HG03469 (cell line): ENCODE measurements at regions not wholly inside any gene's neighbourhood (a gene's known extent, or its start where the extent isn't known, plus 50 kb on each side); places are given as distances from the start of the nearest gene placed in this dataset.

Experiments used
- ATAC-seq: cut with Tn5 transposase; IDR thresholded peaks from one replicate; pipeline ENCODE4 v1.9.1; 2021; ENCODE audit warnings: mild to moderate bottlenecking, moderate library complexity, moderate number of reproducible peaks; ENCODE audit not compliant: unreplicated experiment

DNA sequence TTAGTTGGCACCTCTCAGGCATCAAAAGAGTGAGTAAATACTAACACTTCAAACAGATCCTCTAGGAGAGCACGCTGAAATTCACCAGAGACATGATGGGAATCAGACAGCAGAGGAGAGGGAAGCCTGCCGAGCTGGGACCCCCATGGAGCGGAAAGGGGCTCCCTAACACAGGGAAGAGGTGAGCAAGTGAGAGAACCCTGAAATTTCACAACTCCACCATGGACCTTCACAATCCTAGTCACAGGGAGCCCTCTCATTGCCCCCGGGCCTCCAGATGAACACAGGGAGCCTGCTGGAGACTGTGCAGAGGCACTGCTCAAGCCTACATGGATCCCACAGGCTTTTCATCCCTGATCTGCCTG lies 59.2 kb upstream of the ANTXRL start:
- no peak for ATAC-seq

DNA sequence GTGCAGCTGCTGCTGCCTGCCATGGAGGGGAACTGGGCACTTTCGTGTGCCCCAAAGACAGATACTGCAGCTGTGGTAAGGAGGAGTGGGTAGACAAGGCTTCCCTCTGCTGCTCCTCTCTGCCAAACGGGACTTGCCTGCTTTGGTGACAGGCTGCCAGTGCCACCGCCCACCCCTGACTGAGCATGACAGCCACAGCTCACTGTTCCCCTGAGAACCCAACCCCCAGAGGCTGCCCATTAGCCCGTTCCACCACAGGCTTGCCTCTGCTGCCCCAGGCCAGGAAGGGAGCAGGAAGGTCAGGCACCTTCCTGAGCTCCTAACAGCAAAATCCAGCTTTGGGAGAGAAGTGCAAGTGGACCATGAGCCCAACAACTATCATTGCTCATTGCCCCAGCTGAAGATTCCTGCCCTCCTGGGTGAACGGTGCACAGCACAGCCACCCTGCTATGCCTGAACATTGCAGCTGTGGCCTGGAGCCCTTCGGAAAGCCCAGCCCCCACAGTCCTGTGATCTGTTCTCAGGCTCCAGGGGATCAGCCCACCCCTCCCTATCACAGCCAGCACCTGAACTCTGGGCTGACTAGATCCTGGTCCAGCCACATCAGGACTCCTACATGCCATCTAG lies 58.7 kb upstream of the ANTXRL start:
- no peak for ATAC-seq

- no peak for ATAC-seq
Measured at GRCh38 chr10:46228563-46229071, 58.2 kb upstream of the ANTXRL start.

DNA sequence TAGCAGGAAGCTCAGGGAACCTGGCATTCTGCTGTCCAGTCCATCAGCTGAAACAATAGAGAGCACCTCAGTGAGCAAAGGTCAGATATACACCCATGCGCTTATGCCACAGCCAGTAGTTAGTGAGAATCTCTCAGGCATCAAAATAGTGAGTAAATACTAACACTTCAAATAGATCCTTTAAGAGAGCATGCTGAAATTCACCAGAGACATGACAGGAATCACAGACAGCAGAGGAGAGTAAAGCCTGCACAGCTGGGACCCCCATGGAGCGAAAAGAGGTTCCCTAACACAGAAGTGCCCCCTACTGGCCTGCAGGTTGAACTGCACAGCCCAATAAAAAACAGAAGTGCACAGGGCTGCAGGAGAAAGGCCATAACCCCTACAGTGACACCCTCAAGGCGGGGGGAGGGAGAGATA lies 57.6 kb upstream of the ANTXRL start:
- no peak for ATAC-seq

GRCh38 chr10:46230615-46231014 lies 56.2 kb upstream of the ANTXRL start:
- ATAC-seq = no peak

- ATAC-seq = no peak
Measured at GRCh38 chr10:46231087-46231486, 55.7 kb upstream of the ANTXRL start.

- ATAC-seq = no peak
Measured at GRCh38 chr10:46232084-46232483, 54.7 kb upstream of the ANTXRL start.

DNA sequence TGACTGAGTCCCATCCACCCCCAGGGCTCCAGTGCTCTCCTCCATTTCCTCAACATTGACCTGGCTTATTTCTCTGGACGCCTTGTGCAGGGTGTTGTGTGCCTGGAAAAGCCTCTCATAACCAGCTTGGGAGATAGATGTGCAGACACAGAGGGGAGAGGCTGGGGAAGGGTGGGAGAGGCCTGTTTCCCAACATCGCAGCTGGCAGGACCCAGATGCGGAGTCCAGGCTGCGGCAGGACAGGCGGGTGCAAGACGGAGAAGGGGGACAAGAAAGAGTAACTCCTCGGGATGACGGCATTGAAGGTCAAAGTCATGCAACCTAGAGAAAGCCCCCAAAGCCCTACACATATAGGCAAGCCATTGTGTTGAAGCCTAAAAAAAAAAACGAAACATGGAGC lies 54.1 kb upstream of the ANTXRL start:
- no peak for ATAC-seq

GRCh38 chr10:46233181-46233580 lies 53.6 kb upstream of the ANTXRL start:
- ATAC-seq = no peak

- ATAC-seq = no peak
Measured at GRCh38 chr10:46234026-46234425, 52.8 kb upstream of the ANTXRL start.

DNA sequence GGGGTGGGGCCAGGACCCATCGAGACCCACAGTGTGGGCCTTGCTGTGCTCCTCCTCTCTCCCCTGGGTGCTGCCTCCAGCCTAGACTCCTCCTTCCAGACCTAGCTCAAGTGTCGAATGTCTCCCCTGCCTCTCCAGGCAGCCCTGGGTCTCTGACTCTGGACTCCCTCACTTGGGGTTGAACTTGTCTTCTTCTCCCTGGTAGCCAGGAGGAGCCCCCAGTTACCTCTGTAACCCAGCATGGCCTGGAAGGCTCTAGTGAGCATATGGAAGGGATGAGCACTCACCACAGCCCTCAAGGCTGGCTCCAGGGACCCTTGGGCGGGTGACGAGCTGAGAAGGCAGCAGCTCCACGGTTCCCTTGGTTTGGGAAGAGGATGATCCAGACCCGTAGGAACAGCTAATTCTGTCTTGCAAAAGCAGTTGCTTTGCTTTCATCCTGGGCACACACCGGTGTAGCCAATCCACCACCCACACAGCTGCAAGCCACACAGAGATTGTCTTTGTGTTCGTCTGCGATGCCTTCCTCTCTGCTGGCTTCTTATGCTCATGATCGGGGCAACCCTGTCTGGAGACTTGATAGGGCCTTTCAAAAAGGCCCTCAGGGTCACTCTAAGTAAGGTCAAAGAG lies 52.3 kb upstream of the ANTXRL start:
- ATAC-seq = no peak

DNA sequence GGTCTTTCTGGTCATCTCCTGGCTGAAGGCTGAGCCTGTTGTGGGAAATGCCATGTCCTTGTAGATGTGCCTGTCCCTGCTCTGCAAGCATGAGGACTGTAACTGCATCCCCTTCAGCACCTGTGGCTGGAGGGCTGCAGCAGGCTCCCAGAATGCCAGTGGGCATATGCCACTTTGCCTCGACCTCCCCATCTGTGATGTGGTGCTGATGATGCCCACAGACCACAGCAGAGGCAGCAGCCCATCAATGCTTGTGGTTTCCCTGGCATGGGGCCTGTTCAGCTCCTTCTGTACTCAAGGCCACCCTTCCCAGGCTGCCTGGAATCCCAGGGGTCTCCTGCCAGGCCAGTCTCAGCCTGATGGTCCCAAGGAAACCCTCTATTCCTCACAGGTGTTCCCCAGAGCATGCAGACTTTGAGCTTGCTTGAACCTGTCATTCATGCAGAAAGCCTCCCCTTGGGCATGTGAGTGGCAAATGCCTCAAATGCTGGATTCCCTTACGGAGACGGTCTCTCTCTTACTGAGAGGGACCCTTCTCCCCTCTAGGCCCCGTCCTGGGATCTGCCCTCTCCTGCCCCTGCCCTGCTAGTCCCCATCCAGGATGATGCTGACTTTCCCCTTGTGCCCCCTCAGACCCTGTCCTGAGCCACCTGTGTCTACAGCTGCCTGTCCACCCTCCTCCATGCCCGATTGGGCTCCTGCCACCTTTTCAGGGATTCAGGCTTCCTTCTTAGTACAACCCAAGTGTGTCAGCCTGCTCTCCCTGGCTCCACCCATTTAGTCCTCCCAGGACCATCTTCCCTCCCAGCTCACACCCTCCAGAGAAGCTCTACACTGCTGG lies 50.9 kb upstream of the ANTXRL start:
- ATAC-seq = no peak

DNA sequence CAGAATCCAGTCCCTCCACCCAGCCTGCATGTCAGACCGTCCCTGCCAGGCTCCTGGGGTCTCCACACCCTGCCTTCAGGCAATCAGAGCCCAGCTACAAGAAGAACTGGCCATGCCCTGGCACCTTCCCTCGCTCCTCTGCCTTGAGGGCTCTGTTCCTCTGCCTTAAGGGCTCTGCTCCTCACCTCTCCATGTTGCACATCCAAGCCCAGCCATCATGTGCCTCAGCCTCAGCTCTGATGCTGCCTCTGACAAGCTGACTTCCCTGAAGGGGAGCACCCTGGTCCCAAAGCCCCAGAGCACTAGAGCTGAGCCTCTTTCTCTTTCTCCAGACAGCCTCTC lies 50.3 kb upstream of the ANTXRL start:
- no peak for ATAC-seq

GRCh38 chr10:46236941-46237681 lies 49.7 kb upstream of the ANTXRL start:
- no peak for ATAC-seq
